CD4-positive, alpha-beta T cell treated with Interferon alpha-2 for 1 hour (primary cell): ENCODE measurements at regions not wholly inside any gene's neighbourhood (a gene's known extent, or its start where the extent isn't known, plus 50 kb on each side); places are given as distances from the start of the nearest gene placed in this dataset.

Source experiments
- DNase-seq, 2 donors: peaks; one replicate each; pipeline ENCODE4 v3.0.0-alpha.2; 2020 to 2022

DNA sequence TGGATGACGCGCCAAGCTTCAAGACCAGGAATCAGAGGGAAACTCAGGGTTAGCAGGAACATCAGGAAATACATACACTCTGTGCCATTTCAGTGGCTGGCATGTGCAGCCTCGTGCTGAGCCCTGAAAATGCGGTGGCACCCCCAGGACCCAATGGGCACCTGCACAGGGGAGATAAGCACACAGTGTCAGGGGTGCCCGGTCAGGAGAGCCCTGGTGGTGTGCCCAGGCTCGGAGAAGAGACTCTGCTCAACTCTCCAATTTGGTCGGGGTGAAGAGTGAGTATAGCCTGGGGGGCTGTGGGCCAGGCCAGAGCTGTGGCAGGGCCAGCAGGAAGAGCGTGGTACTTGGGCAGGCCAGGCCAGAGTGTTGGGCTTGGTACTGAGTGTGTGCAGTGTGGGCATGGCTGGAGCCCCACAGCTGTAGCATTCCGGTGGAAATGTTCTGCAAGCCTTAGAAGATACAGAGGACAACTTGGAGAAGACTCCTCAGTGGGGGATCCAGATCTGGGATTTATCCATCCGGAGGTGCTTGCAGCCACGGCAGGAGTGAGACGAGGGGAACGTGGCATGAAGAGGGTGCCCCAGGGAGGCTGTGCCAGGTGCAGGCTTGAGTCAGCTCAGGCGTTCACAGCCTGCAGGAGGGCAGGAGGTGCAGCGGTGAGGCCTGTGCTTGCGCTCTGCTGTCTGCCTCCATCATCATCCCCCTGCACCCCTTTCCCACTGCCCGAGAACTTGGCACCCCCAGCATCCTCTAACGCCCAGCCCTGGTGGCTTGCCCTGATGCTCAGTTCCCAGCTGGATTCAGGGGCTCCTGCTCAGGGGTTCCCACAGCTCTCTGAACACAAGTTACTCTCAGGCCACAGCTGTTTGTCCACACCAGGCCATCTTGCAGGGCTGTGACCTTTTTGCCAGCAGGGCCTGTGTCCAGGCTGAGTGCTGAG lies 451.7 kb upstream of the HS6ST1 start:
- no peak for DNase-seq

DNA sequence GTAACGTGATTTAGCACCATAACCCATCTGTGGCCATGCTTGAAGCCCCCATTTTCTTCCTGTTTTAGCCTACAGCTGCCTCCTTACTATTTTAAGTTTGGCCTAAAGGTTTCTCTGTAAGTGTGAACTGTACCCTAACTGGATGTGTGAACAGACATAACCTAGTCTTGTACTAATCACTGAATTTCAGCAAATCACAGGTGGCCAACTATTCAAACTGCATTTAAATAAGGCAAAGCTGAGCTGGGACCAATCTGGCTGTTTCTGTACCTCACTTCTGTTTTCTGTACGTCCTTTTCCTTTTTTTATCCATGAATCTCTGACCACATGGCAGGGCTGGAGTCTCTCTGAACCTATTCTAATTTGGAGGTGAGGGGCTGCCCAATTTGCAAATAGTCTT lies 452.7 kb upstream of the HS6ST1 start:
- DNase-seq: no peak

- no peak for DNase-seq
Observed at GRCh38 chr2:128772671-128773070, 454.0 kb upstream of the HS6ST1 start.

- DNase-seq: no peak
Observed at GRCh38 chr2:128773641-128774319, 455.1 kb upstream of the HS6ST1 start.

DNA sequence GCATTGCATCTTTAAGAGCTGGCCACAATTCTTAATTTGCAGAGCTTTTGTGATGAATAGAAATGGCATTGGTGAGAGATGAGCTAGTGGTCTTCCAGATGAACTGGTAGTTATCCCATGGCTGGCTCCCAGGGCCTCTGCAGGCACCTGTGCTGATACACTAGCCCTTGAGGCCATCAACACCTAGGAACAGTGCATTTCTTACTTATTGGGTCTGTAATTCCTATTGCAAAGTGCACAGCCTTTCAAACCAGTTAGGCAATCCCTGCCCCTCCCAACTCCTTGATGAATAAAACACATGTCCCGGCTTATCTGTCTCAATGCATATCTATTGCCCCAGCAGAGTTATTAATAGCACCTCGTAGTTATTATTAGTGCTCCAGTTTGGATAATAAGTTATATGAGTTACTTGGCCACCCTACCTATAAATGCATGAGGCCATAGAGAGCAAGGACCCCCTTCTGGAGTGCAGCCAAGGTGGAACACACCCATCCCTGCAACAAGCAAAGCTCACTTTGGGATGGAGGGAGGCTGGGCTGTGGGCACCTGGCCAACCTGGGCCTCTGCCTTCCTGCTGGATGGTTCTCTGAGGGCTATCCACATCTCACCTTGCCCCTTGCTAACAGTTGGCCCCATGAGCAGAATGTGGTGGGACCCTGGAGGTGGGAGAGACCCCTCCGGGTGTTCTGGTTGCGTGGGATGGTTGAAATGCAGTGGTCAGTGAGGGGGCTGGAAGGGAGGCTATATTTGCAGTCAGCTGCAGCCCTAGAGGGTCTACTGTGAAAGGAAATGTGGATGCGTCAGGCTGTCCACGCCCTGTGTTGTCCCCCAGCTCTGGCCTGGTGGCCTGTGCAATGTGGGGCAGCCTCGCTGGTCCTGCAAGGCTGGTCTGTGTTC lies 455.9 kb upstream of the HS6ST1 start:
- no peak for DNase-seq

DNA sequence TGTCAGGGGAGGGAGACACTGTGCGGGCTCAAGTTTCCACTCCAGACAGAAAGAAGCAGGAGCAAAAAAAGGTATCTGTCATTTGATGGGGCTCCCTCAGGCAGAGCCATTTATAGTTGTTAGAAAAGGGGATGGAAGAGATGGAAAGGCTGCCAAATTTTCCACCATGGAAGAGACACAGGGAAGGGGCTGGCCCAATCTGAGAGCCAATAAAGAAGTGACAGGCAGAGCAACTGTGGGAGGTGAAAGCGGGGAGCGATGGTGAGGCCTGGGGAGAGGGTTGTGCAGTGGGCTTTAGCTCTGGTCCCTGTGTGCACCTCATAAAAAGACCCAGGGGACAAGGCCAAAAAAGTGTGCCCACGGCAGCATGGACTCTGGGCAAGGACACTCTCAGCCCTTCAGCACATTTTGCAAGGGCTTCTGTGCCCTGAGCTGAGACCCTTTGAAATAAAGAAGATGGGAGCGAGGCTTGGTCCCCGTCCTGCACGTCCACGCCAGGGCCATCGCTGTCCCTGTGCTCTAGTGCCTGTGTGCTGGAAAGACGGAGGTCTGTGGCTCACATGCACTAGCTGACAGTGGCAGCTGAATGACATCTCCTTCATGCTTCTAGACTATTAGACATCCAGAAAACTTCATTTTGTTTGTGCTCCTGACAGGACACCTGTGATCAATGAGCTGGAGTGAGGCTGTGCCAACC lies 456.7 kb upstream of the HS6ST1 start:
- no peak for DNase-seq

DNA sequence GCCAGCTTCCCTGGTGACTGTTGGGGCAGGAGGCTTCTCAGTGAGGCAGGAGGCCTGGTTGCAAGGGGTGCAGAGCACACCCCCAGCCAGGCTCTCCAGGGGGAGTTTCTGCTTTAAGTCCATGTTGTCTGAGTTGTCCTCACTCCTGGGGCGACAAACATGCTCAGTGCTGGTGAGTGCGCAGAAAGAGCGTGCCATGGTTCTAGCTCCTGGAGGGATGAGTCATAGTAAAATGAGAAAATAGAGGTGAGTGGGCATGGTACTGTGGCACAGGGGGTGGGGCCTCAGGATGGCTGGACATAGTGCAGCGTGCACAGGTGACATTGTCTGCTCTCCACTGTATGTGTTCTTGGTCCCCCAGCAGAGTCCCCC lies 457.2 kb upstream of the HS6ST1 start:
- DNase-seq: no peak

GRCh38 chr2:128776461-128777195 lies 458.0 kb upstream of the HS6ST1 start:
- no peak for DNase-seq

DNA sequence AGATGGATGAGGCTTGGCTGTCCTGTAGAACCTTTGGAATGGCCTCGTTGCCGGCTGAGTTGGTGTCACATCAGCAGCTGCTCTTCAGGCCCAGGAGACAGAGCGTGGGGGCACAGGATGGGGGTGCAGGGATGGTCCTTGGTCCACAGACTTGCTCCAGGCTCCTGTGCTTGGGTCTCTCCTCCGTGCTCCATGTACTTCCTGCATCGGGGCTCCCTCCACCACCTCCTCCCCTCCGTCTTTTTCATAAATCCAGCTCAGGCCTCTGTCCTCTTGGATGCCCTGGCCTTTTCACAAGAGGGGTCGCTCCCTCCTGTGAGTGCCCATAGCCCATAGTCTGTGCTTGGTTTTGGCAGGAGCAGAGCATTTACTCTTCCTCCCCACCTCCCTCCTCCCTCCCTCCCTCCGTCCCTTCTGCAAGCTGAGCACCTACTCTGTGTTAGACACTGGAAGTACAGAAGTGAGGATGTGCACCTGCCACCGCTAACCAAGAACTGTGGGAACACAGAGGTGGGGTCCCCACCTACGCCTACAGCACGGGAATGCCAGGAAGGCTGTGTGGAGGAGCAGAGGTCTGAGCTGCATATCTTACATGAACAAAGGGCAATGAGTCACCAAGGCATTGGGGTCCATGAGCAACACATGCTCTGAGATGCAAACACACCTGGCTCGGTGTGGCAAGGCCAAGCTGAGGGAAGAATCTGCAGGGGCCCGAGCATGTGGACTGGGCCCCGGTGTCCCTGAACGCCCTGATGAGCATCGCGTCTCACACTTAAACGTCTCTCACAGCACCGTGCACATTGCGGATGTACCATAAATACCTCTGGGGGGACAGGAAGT lies 458.7 kb upstream of the HS6ST1 start:
- DNase-seq: no peak

DNA sequence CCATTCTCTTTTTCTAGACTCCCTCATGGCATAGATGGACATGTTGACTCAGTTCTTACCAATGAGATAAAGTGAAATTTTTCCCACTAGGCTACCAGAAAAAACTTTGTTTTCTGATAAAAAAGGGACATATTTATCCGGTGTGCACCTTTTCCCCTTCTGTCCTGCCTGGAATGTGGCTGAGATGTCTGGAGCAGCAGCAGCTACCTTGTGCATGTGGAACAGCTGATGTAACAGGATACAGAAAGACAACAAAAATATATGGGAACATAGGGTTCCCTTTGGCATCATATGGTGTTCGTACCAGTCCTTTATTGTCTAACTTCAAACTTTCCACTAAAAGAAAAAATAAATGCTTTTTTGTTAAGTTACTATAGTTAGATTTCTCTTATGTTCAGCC lies 460.2 kb upstream of the HS6ST1 start:
- DNase-seq: no peak

DNA sequence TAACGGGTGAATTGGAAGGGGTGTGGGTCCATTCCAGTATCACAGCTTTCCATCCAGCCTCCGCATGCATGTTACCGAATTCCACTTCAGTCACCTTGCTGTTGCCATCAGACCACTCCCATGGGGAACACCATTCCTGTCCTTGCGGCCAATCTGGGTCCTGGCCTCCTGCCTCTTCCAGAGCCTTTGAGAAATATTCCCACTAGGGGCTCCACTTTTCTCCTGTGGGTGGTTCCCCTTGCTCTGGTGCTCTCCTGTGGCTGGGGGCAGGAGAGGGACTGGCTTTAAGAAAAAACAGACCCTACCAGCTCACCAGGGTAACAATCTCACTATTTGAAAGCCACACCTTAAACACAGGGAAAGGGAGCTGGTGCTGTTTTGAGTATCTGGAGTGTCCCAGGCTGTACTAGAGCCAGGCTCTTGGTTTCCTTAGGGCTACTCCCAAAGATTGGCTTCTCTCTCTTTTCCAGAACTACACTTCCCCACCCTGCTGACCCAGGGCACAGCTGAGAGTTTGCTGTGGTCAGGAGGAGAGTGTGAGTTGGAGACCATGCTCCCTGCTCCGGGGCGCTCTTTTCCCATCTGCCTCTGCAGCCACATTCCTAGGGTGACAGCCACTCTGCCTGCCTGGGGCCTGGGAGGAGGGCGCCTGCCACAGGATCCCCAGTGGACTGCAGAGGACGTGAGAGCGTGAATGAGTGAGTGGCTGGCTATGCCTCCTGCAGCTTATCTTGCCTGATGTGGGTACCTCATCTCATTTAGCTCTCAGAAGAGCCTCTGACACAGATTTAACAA lies 460.8 kb upstream of the HS6ST1 start:
- no peak for DNase-seq

- no peak for DNase-seq
Observed at GRCh38 chr2:128780434-128781080, 461.9 kb upstream of the HS6ST1 start.

DNA sequence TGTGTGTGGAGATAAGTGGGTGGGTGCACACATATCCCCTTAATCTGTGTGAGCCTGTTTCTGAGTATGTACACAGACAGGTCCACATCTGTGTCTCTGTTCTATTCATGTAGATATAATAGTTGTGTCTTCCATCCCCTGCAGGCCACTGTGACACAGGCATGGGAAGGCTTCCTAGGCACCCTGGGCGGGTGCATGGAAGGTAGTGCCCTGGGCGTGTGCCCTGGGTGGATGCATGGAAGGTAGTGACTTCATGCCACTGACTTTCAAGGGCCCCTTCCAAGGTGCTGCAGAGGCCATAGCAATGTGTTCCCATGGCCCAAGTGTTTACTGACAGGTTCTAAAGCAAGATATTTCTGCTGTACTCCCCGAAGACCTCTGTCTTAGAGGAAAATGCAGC lies 462.5 kb upstream of the HS6ST1 start:
- DNase-seq: no peak

GRCh38 chr2:128781585-128782385 lies 463.1 kb upstream of the HS6ST1 start:
- DNase-seq: no peak

DNA sequence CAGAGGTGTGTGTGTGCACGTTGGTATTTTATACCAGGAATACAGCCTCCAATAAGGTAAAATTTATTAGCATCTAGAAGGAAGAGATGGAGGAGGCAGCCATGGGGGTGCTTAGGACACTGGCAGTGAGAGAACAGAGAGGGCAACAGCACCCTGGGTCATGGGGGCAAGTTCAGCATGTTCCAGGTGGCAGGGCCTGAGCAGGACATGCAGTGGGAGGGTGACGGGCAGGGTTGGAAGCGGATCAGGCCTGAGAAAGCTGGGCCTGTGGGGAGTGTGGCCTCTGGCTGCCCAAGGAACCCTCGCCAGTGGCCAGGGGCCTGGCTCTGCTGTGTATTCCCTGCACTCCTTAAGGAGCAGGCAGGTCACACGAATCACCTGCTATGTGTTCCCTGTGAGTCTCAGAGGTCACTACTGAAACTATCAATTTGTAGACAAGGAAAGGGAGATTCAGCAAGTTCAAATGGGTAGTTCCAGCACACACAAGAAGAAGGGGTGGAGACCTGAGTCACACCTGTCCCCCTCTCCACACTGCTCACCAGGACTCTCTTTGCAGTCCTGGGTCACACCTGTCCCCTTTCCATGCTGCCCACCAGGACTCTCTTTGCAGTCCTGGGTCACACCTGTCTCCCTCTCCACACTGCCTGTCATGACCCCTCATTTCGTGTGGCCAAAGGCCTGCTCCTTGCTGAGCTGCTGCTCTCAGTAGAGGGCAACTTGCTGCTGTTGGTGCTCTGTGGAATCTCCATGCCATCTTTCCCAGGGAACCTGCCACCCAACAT lies 463.9 kb upstream of the HS6ST1 start:
- DNase-seq: no peak

DNA sequence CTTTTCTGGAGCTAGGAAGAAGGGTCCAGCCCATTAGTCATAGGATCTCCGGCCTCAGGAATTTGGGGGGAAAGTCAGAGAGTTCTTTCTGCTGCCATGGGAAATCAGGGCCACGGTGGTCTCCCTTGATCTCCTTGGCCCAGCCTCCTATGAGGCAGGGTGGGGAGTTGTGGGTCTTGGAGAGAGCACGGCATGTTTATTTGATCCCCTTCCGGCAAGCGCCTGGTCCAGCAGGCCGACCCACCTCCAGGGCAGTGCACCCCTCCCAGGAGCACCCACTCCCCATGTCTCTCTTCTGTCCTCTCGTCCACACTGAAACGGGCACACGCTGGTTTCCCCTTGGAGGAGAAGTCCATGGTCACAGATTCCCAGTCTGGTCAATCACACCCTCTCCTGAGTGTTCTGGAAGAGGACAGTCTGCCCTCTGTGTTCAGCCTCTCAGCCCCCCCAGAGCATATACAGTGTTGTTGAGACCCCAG lies 464.6 kb upstream of the HS6ST1 start:
- DNase-seq: no peak

DNA sequence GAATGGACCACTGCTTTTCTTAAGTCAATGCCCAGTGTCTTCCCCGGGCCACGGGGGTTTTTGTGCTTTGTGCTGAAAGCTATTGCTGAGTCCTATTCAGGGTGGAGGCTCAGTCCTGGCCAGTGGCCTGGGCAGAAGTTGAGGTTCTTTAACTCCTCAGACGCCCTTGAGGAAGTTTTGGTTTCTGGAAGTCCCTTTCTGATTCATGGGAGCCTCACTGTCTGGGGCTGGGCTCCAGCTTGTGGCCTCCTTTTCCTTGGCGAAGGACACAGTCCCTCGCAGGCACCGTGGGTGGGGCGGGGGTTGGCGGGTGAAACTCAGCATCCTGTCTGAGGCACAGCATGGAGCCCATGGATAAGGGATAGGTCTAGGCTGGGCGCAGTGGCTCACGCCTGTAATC lies 465.2 kb upstream of the HS6ST1 start:
- DNase-seq: no peak
